NCI-H146 (cell line): ENCODE measurements at regions not wholly inside any gene's neighbourhood (a gene's known extent, or its start where the extent isn't known, plus 50 kb on each side); places are given as distances from the start of the nearest gene placed in this dataset.
"Not testable (repeated sequence)": the region's sequence is repeated elsewhere in the genome, so short reads cannot be mapped to it uniquely, and the experiment has no call there.

ENCODE experiments used
- DNase-seq: peaks from one replicate; lab custom pipeline; 2025; lab: John Stamatoyannopoulos, UW

DNA sequence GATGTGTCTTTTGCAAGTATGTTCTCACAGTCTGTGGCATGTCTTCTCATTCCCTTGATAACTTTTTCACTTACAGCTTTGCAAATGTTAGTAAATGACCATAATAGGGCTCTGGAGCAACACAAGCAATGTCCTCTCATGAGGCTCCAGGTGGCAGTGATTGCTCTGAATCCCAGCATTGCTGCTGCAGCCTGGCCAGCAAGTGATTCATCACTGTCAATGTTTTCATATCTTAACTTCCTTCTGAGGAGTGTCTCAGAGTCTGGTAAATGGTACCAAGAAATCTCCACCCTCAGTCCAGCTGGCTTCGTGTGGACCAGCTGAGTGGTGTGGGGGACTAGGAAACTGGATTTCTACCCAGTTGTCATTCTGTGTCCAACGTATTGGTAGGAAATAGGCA lies 139.6 kb downstream of the MYLK4 start:
- no peak for DNase-seq

DNA sequence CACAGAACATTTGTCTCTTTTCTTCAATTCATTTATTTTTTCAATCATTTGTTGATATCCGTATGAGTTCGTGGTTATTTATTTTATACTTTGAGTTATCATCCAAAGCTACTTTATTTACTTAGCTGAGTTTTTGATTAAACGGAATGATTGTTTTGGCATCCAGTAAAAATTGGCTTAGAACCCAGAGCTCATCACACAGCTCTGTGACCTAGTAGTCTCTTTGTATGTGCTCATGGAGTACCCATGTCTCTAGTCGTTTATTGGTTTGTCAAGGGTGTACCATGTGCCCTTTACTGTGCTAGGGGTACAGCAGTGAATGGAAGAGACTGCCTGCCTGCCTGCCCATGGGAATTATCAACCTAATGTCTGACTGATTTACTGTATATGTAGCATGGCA lies 142.2 kb downstream of the MYLK4 start:
- no peak for DNase-seq

GRCh38 chr6:2600363-2600762 lies 150.4 kb downstream of the MYLK4 start:
- DNase-seq: no peak

DNA sequence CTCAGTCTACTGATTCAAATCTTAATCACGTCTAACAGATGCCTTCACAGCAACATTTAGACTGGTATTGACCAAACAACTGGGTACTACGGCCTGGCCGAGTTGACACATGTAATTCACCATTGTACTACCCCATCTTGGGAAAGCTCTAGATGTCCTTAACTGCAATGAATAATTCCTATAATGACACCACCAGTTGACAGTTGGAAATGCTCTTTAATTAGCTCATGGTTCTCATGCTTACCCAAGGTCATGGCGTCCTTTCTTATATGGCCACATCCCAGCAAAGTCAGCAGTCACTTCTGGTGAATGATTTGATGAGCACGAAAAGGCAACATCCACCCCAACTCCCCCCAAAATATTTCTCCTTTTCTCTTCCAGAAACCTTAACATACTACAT lies 150.9 kb downstream of the MYLK4 start:
- DNase-seq: no peak

- no peak for DNase-seq
Observed at GRCh38 chr6:2598867-2599266, 151.9 kb downstream of the MYLK4 start.

GRCh38 chr6:2597991-2598390 lies 152.7 kb downstream of the MYLK4 start:
- no peak for DNase-seq

DNA sequence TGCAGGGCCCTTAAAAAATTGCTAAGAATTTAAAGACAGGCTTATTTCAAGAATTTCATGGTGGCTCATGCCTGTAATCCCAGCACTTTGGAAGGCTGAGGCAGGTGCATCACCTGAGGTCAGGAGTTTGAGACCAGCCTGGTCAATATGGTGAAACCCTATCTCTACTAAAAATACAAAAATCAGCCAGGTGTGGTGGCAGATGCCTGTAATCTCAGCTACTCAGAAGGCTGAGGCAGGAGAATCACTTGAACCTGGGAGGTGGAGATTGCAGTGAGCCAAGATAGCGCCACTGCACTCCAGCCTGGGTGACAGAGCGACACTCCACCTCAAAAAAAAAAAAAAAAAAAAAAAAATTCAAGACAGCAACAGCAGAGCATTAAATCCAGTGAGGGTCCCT lies 153.3 kb downstream of the MYLK4 start:
- DNase-seq: not testable (repeated sequence)

DNA sequence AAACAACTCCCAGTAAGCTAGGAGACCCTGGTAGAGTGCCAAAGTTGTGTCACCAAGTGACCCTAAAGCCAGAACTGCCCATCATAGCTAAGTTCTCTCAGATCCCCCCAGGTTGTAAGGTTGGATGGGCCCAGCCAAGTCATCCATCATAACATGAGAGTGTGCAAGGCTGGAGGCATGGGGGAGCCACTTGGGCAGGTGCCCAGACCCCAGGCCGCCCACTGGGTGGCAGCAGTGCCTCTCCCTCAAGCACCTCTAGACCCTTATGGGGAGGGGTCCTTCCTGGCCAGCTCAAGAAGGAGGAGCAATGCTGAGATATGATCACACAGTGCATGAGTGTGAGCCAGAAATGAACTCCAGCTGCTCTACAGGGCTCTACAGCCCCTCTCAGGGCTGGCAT lies 154.5 kb downstream of the MYLK4 start:
- peak; percentile 6 for DNase-seq

DNA sequence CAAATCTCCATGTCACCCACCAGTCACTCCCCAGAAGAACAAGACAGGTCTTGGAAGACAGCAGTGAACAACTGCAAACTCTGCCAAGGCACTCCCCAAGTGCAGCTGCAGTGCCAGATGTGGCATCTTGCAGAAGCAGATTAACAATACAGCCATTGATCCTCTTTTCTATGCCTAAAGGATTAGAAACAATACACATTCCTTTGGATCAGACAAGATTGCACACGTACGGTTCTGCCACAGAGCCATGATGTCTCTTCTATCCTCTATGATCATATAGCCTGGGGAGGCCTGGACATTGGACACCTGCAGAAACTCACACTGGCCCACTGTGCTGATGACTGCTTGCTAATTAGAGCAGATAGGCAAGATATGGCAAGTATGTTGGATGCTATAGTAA lies 155.9 kb downstream of the MYLK4 start:
- DNase-seq: no peak

DNA sequence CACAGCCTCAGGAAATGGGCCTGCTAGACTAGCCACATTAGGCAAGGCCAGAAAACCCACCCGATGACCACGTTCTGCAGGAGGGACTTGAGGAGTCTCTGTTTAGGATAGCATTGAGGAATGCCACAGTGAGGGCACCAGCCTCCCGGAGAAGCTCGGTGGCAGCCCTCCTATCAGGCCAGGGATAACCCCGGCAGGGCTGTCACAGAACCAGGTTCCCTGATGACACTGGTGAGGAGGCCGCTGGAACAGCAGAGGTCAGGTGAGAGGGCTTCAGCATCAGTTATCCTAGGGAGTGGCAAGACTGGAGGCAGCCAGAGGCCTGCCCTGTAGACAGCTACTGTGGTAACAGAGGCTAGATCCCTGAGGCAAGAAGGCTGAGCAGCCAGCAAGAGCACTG lies 157.6 kb downstream of the MYLK4 start:
- DNase-seq: no peak

- DNase-seq: no peak
Observed at GRCh38 chr6:2589171-2589661, 161.5 kb downstream of the MYLK4 start.

DNA sequence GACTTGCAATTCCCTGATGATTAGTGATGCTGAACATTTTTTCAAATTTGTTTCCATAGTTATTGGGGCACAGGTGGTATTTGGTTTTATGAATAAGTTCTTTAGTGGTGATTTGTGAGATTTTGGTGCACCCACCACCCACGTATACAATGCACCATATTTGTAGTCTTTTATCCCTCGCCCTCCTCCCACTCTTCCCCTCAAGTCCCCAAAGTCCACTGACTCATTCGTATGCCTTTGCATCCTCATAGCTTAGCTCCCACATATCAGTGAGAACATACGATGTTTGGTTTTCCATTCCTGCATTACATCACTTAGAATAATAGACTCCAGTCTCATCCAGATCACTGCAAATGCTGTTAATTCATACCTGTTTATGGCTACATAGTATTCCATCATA lies 167.3 kb downstream of the MYLK4 start:
- no peak for DNase-seq

- DNase-seq: no peak
Observed at GRCh38 chr6:2582268-2582667, 168.5 kb downstream of the MYLK4 start.

- no peak for DNase-seq
Observed at GRCh38 chr6:2581611-2582010, 169.1 kb downstream of the MYLK4 start.

GRCh38 chr6:2581011-2581410 lies 169.7 kb downstream of the MYLK4 start:
- DNase-seq: no peak

DNA sequence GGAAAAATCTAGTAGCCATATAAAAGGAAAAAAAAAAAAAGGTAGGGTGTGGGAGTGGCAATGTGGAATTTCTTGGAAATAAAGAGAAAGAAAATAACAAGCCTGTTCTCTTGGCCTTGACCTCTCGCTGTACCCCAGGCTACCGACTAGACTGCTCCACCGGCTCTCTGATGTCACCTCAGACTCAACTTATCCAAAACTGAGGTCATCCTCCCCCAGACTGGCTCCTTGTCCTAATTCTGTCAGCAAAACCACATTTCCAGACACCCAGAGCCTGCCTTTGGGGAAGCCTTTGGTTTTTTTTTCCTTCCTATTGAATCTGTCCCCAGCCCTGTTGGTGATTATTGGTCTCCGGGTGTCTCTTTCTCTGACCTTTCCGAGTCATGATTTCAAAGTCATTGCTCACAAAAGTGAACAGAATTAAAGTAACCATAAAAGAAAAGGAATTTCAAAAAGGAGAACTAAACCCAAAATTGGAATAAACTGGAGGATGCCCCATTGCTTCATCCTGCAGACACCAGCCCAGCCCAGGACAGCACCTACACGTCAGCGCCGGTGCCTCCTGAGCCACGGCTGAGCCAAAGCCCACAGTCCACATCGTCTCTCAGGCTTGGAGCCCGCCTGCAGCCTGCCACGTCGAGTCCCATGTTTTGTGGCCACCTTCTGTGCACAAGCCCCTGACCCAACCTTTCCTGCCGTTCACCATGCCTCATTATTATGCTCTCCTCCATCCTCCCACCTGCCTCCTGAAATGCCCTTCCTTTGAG lies 170.7 kb downstream of the MYLK4 start:
- no peak for DNase-seq

DNA sequence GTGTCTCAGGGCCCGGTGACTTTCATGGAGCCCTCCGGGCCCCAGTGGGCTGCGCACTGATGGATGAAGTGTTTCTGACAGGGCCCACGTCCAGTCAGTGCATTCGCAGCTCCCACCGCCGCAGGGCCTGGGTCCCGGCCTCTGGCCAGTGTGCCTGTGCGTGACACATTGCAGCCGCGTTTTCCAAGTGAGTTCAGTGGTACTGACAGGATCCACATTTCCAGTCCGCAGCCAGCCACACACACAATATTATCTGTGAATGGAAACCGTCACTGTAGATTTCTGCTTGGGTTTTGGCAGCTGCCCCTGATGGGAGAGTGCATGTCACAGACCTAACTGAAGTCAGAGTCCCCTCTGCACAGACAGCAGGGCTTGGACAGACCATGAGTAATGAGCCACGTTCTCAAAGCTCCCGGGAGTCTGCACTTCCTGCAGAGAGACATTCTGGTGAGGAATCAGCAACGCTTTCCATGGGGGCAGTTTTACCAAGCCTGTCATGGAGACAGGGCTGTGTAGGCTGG lies 171.4 kb downstream of the MYLK4 start:
- no peak for DNase-seq

- DNase-seq: no peak
Observed at GRCh38 chr6:2578767-2579166, 172.0 kb downstream of the MYLK4 start.

- DNase-seq: no peak
Observed at GRCh38 chr6:2576499-2576898, 174.2 kb downstream of the MYLK4 start.

- DNase-seq: no peak
Observed at GRCh38 chr6:2575236-2575635, 175.5 kb downstream of the MYLK4 start.

GRCh38 chr6:2569420-2569819 lies 181.3 kb downstream of the MYLK4 start:
- DNase-seq: not testable (repeated sequence)

GRCh38 chr6:2566048-2566447 lies 184.7 kb downstream of the MYLK4 start:
- no peak for DNase-seq

GRCh38 chr6:2565499-2565898 lies 185.2 kb downstream of the MYLK4 start:
- no peak for DNase-seq

DNA sequence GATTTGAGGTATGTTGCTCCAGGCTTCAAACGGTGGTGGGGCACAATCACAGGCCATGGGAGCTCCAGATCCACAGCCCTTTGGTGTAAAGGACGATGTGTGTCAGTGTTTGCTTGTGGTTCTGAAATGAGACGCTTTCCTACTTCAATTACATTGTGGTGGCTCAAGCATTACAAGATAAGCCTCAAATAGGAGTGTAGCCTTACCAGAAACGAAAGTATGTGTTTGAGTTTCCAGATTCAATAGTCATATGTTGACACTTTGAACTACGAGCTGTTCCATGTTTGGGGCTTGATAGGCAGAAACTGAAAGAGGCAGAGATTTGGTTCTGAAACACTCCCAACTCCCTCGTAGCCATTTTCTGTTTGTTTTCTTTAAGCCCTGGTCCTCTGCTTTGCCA lies 187.1 kb downstream of the MYLK4 start:
- DNase-seq: no peak
